Spleen (tissue), 11 donors: ENCODE measurements at regions not wholly inside any gene's neighbourhood (a gene's known extent, or its start where the extent isn't known, plus 50 kb on each side); places are given as distances from the start of the nearest gene placed in this dataset.

Source experiments
- DNase-seq: peaks from one replicate; pipeline ENCODE4 v3.0.0-alpha.2; 2020
- H3K27ac ChIP-seq, 8 donors: fragments of 200-600 bp; sonication (generic) in 7 of 8; 1 replicate in 4 of 8; 2 replicates in 4 of 8; pipeline versions ENCODE4 v1.5.0 to v1.8.0; 2016 to 2021; ENCODE audit warnings: inconsistent platforms in 4 of 8, mild to moderate bottlenecking in 4 of 8, moderate library complexity in 1 of 8
- H3K27me3 ChIP-seq, 7 donors: fragments of 200-600 bp; sonication (generic) in 6 of 7; replicated peaks in 1 of 7; 1 replicate in 4 of 7; 2 replicates in 3 of 7; pipeline versions ENCODE4 v1.5.0 to v1.8.0; 2016 to 2021; ENCODE audit warnings: inconsistent platforms in 3 of 7, mild to moderate bottlenecking in 1 of 7
- H3K36me3 ChIP-seq, 6 donors: fragments of 200-600 bp; sonication (generic) in 5 of 6; 1 replicate in 4 of 6; 2 replicates in 2 of 6; pipeline versions ENCODE4 v1.5.0 to v1.8.0; 2016 to 2021; ENCODE audit warnings: inconsistent platforms in 2 of 6
- H3K4me1 ChIP-seq, 6 donors: fragments of 200-600 bp; sonication (generic) in 5 of 6; 1 replicate in 3 of 6; 2 replicates in 3 of 6; pipeline versions ENCODE4 v1.5.0 to v1.8.0; 2016 to 2021; ENCODE audit warnings: inconsistent platforms in 3 of 6
- H3K4me3 ChIP-seq, 8 donors: fragments of 200-600 bp; sonication (generic) in 7 of 8; 1 replicate in 4 of 8; 2 replicates in 4 of 8; pipeline versions ENCODE4 v1.5.0 to v1.8.0; 2016 to 2021; ENCODE audit warnings: inconsistent platforms in 4 of 8, mild to moderate bottlenecking in 4 of 8, moderate library complexity in 2 of 8
- H3K9me3 ChIP-seq, 8 donors: fragments of 200-600 bp; sonication (generic) in 7 of 8; 1 replicate in 4 of 8; 2 replicates in 4 of 8; pipeline versions ENCODE4 v1.5.0 to v1.8.0; 2016 to 2021; ENCODE audit warnings: inconsistent platforms in 4 of 8
- POLR2A ChIP-seq, 3 donors: fragments of 450-650 bp; IDR thresholded peaks; one replicate each; pipeline ENCODE4 v1.5.1; 2017; ENCODE audit warnings: antibody characterized with exemption in 3 of 3, mild to moderate bottlenecking in 1 of 3
- POLR2AphosphoS5 ChIP-seq, 3 donors: sonication (generic); formaldehyde crosslinking; IDR thresholded peaks; one replicate each; pipeline ENCODE4 v1.5.1; 2017; ENCODE audit warnings: antibody characterized with exemption in 3 of 3
- WGBS, 5 donors: extraction: QIAGEN DNeasy Blood & Tissue Kit in 3 of 5; methylation state at CpG; one replicate each; pipeline versions ENCODE4 v1.1.5 to v1.1.7; 2013 to 2018; 5-methylcytosine and 5-hydroxymethylcytosine counted together
- intact Hi-C: fragments of 100-400 bp; cut with DNase I; formaldehyde crosslinking; loops from one replicate; pipeline ENCODE4 v1.15.0; 2023; ENCODE audit warnings: low total_unique reads
- TF ChIP-seq, protein P1 (sequence below), 11 experiments: fragments of 200-600 bp in 7 of 11; fragments of 450-650 bp in 4 of 11; sonication (generic) in 4 of 11; IDR thresholded peaks in 8 of 11; conservative IDR thresholded peaks in 3 of 11; 1 replicate in 7 of 11; 2 replicates in 4 of 11; pipeline versions ENCODE4 v1.4.0 to v1.8.0; 2016 to 2021; ENCODE audit warnings: antibody characterized with exemption in 11 of 11, inconsistent platforms in 4 of 11, mild to moderate bottlenecking in 1 of 11
- donor health status: healthy with polysubstance abuse.
- donor health status: DM: no; HTN: no; CAD: no; lungs with moderate emphysema.
- donor health status: DM: no; HTN: no; CAD: no.
- donor health status: Bipolar disorder and iron deficiency.
- donor health status: healthy.
- donor health status: DM: no; HTN: no; CAD: no.
- donor health status: DM: yes; HTN: yes; CAD: no.

DNA sequence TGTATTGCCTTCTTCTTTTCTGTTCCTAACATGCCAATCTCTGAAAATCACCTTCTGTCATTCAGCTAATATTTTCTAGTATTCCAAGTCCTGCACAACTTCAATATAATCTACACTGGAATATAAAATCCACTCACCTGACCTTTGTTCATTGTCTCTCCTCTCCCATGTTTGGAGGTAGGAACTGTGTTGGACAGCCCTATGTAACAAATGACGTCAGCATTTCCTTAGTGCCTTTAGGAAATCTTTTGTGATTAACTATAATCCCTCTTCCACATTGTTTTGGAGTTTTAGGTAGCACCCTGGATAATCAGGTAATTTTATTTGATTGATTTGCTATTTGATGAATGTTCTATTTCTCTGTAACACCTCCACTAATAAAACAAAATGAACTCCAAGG lies 814.8 kb upstream of the PRKX start:
- no peak for DNase-seq
- no peaks in the 10 kb centered on the region for H3K36me3 ChIP-seq
- 64 to 91% (median 72%) methylated on average over 1 of the region's 1 CpG for WGBS, 5 donors
- intact Hi-C loops, result no loop called here
- no peak for TF ChIP-seq POLR2A (IDR thresholded peaks at IDR 0.05)
- TF ChIP-seq, protein P1, sequence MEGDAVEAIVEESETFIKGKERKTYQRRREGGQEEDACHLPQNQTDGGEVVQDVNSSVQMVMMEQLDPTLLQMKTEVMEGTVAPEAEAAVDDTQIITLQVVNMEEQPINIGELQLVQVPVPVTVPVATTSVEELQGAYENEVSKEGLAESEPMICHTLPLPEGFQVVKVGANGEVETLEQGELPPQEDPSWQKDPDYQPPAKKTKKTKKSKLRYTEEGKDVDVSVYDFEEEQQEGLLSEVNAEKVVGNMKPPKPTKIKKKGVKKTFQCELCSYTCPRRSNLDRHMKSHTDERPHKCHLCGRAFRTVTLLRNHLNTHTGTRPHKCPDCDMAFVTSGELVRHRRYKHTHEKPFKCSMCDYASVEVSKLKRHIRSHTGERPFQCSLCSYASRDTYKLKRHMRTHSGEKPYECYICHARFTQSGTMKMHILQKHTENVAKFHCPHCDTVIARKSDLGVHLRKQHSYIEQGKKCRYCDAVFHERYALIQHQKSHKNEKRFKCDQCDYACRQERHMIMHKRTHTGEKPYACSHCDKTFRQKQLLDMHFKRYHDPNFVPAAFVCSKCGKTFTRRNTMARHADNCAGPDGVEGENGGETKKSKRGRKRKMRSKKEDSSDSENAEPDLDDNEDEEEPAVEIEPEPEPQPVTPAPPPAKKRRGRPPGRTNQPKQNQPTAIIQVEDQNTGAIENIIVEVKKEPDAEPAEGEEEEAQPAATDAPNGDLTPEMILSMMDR (IDR thresholded peaks at IDR 0.05 in 8 of 11, conservative IDR thresholded peaks at IDR 0.05 in 3 of 11), result no peak
- TF ChIP-seq POLR2AphosphoS5 (IDR thresholded peaks at IDR 0.05), result no peak
- H3K9me3 ChIP-seq, result no peaks in the 10 kb centered on the region
- H3K4me3 ChIP-seq, result no peak overlapping the region
- H3K27ac ChIP-seq, result no peak overlapping the region
- no peaks in the 10 kb centered on the region for H3K4me1 ChIP-seq
- no peaks in the 10 kb centered on the region for H3K27me3 ChIP-seq

DNA sequence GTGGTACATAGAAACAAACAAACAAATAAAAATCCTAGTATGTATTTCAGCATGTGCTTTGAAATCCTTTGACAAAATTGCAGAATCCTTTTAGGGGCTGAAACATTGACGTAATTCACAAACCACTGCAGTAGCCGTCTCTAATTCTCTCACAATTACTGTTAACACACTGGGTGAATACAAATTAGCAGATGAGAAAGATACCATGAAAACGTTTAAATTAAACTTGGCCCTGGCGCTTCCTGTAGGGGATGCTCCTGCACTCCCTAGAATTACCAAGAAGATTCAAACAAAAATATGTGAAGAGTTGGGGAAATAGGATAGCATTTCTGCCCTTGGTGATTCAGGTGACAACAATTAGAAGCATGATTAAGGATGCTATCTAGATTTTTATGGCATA lies 772.5 kb upstream of the PRKX start:
- Histone ChIP-seq H3K27ac (no peak overlapping the region), H3K9me3 (peaks cover 0 to 15% (median 0%) of the 10 kb centered on the region in 8 donors), H3K4me1 (no peaks in the 10 kb centered on the region), H3K27me3 (no peaks in the 10 kb centered on the region), H3K36me3 (no peaks in the 10 kb centered on the region), H3K4me3 (no peak overlapping the region)
- no peak for TF ChIP-seq POLR2AphosphoS5 (IDR thresholded peaks at IDR 0.05)
- no peak for TF ChIP-seq POLR2A (IDR thresholded peaks at IDR 0.05)
- no peak for DNase-seq
- intact Hi-C loops, result no loop called here
- 64 to 69% (median 66%) methylated on average over 4 of the region's 4 CpGs for whole genome bisulfite sequencing, 5 donors

GRCh38 chrX:4484266-4484665 lies 770.8 kb upstream of the PRKX start:
- Histone ChIP-seq H3K27ac (no peak overlapping the region), H3K36me3 (no peaks in the 10 kb centered on the region), H3K9me3 (peaks cover 0 to 18% (median 0%) of the 10 kb centered on the region in 8 donors), H3K4me1 (no peaks in the 10 kb centered on the region), H3K4me3 (no peak overlapping the region), H3K27me3 (no peaks in the 10 kb centered on the region)
- TF ChIP-seq, protein P1 (IDR thresholded peaks at IDR 0.05 in 8 of 11, conservative IDR thresholded peaks at IDR 0.05 in 3 of 11), result no peak
- TF ChIP-seq POLR2AphosphoS5 (IDR thresholded peaks at IDR 0.05) (no peak), POLR2A (IDR thresholded peaks at IDR 0.05) (no peak)
- intact Hi-C loops, result no loop called here
- 47 to 71% (median 65%) methylated on average over 5 of the region's 5 CpGs for WGBS, 5 donors
- no peak for DNase-seq

DNA sequence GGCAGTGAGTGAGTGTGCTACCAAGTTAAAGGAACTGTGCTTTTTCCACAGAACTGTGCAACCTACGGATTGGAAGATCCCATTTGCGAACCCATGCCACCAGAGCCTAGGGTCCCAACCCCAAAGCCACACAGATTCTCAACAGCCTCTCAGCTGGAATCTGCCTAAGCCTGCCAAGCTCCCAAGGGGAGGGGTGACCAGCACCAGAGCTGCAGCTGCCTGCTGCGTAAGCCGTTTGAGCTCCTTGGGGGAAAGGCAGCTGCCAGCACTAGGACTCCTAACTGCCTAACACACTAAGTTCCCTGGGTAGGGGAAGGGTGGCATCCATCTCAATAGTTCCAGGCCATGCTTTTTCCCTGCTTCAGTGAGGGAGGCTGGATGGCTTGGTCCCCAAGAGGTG lies 738.1 kb upstream of the PRKX start:
- Histone ChIP-seq H3K4me1 (no peaks in the 10 kb centered on the region), H3K27ac (no peak overlapping the region), H3K4me3 (no peak overlapping the region), H3K36me3 (no peaks in the 10 kb centered on the region), H3K27me3 (no peaks in the 10 kb centered on the region), H3K9me3 (peaks cover 0 to 12% (median 0%) of the 10 kb centered on the region in 8 donors)
- WGBS, 5 donors, result 75 to 89% (median 85%) methylated on average over 4 of the region's 4 CpGs; no CpG with 5 or more reads in 1 of the 5 donors
- no peak for DNase-seq
- intact Hi-C loops, result no loop called here
- TF ChIP-seq, protein P1 (IDR thresholded peaks at IDR 0.05 in 8 of 11, conservative IDR thresholded peaks at IDR 0.05 in 3 of 11), result no peak
- TF ChIP-seq POLR2A (IDR thresholded peaks at IDR 0.05), result no peak
- no peak for TF ChIP-seq POLR2AphosphoS5 (IDR thresholded peaks at IDR 0.05)

DNA sequence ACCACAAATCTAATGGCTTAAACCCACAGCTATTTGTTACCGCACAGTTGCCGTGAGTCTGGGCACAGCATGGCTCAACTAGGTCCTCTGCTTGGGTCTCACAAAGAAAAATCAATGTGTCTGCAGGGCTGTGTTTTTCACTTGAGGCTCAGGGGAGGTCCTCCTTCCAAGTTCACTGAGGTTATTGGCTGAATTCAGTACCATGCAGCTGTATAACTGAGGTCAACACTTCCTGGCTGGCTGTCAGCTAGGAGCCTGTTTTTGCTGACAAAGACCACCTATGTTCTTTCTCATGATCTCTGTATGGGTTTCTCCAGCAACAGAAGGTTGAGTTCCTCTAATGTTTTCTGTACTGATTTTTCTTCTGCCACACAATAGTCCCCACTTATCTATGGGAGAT lies 736.7 kb upstream of the PRKX start:
- Histone ChIP-seq H3K4me3 (no peak overlapping the region), H3K27ac (no peak overlapping the region), H3K36me3 (no peaks in the 10 kb centered on the region), H3K9me3 (peaks cover 0 to 9% (median 0%) of the 10 kb centered on the region in 8 donors), H3K27me3 (no peaks in the 10 kb centered on the region), H3K4me1 (no peaks in the 10 kb centered on the region)
- intact Hi-C loops, result no loop called here
- TF ChIP-seq, protein P1 (IDR thresholded peaks at IDR 0.05 in 8 of 11, conservative IDR thresholded peaks at IDR 0.05 in 3 of 11), result no peak
- no peak for TF ChIP-seq POLR2A (IDR thresholded peaks at IDR 0.05)
- no peak for TF ChIP-seq POLR2AphosphoS5 (IDR thresholded peaks at IDR 0.05)
- 90 to 95% (median 92%) methylated on average over 2 of the region's 2 CpGs; no CpG with 5 or more reads in 1 of the 5 donors for WGBS, 5 donors
- DNase-seq, result no peak
